HCT116 (cell line): ENCODE measurements at regions not wholly inside any gene's neighbourhood (a gene's known extent, or its start where the extent isn't known, plus 50 kb on each side); places are given as distances from the start of the nearest gene placed in this dataset.

Experiments used
- CBX3 ChIP-seq: IDR thresholded peaks from 2 replicates; pipeline ENCODE4 v1.6.1; 2012; ENCODE audit warnings: low read depth
- CEBPB ChIP-seq: IDR thresholded peaks from 2 replicates; pipeline ENCODE4 v1.6.1; 2012; ENCODE audit warnings: low read depth
- ELF1 ChIP-seq: IDR thresholded peaks from 2 replicates; pipeline ENCODE4 v1.6.1; 2012; ENCODE audit warnings: low read depth, borderline replicate concordance
- EZH2 ChIP-seq: fragments of 200-600 bp; sonication (generic); IDR thresholded peaks from 2 replicates; pipeline ENCODE4 v1.6.1; 2017; ENCODE audit warnings: antibody characterized with exemption, mixed run types
- POLR2A ChIP-seq: IDR thresholded peaks from 2 replicates; pipeline ENCODE4 v1.7.0; 2011; ENCODE audit warnings: borderline replicate concordance; ENCODE audit not compliant: insufficient read depth, insufficient read length; ENCODE audit errors: extremely low read depth
- POLR2AphosphoS5 ChIP-seq: IDR thresholded peaks from 2 replicates; pipeline ENCODE4 v1.6.1; 2011; ENCODE audit warnings: mild to moderate bottlenecking, low read depth, low read length, moderate library complexity
- SP1 ChIP-seq: IDR thresholded peaks from 2 replicates; pipeline ENCODE4 v1.6.1; 2012; ENCODE audit warnings: low read depth
- YY1 ChIP-seq: IDR thresholded peaks from 2 replicates; pipeline ENCODE4 v1.6.1; 2011; ENCODE audit warnings: low read length, low read depth, moderate library complexity, mild to moderate bottlenecking; ENCODE audit not compliant: insufficient replicate concordance; ENCODE audit errors: extremely low read depth
- ZNF274 ChIP-seq: fragments of 200-500 bp; sonication (Bioruptor generic); IDR thresholded peaks from 2 replicates; pipeline ENCODE4 v1.6.1; 2014; ENCODE audit warnings: mild to moderate bottlenecking, low read depth, low read length, inconsistent platforms
- TF ChIP-seq, protein P1 (sequence below), 3 experiments: fragments of 200-600 bp in 1 of 3; sonication (generic) in 1 of 3; IDR thresholded peaks in 2 of 3; conservative IDR thresholded peaks in 1 of 3; 2 replicates each; pipeline ENCODE4 v1.5.1; 2012 to 2017; ENCODE audit warnings: low read depth in 2 of 3, low read length in 2 of 3, antibody characterized with exemption in 1 of 3, borderline replicate concordance in 1 of 3, control low read depth in 1 of 3, mild to moderate bottlenecking in 1 of 3, mixed read lengths in 1 of 3, mixed run types in 1 of 3, moderate library complexity in 1 of 3; ENCODE audit not compliant: insufficient read depth in 1 of 3
- TF ChIP-seq, protein P2 (sequence below): IDR thresholded peaks from 2 replicates; pipeline ENCODE4 v1.6.1; 2012

DNA sequence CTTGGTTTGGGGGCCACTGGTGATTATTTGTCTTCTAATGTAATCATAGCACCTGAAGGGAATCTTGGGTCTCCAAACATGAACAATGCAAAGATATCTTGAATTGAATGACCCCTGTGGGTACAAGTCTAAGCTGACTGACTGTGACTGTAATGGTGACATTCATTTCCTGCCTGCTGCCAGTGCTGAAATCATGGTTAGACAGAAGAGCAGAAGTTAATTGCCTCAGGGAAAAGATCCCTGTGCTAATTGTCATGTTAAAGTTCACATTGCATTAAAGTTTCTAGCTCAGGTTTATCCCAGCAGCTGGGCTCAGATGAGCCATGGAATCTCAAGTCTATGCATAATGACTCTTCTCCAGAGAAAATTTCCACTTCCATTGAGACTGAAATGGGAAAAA lies 772.0 kb downstream of the ETS1 start:
- TF ChIP-seq, protein P1, sequence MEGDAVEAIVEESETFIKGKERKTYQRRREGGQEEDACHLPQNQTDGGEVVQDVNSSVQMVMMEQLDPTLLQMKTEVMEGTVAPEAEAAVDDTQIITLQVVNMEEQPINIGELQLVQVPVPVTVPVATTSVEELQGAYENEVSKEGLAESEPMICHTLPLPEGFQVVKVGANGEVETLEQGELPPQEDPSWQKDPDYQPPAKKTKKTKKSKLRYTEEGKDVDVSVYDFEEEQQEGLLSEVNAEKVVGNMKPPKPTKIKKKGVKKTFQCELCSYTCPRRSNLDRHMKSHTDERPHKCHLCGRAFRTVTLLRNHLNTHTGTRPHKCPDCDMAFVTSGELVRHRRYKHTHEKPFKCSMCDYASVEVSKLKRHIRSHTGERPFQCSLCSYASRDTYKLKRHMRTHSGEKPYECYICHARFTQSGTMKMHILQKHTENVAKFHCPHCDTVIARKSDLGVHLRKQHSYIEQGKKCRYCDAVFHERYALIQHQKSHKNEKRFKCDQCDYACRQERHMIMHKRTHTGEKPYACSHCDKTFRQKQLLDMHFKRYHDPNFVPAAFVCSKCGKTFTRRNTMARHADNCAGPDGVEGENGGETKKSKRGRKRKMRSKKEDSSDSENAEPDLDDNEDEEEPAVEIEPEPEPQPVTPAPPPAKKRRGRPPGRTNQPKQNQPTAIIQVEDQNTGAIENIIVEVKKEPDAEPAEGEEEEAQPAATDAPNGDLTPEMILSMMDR (IDR thresholded peaks at IDR 0.05 in 2 of 3, conservative IDR thresholded peaks at IDR 0.05 in 1 of 3; ENCODE audit: borderline replicate concordance in 1 of 3, insufficient read depth in 1 of 3, low read depth in 2 of 3, low read length in 2 of 3), result no peak
- no peak for TF ChIP-seq EZH2
- TF ChIP-seq, protein P2, sequence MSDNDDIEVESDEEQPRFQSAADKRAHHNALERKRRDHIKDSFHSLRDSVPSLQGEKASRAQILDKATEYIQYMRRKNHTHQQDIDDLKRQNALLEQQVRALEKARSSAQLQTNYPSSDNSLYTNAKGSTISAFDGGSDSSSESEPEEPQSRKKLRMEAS, result no peak
- no peak for TF ChIP-seq POLR2A
- TF ChIP-seq YY1, result no peak
- no peak for TF ChIP-seq CBX3
- no peak for TF ChIP-seq ELF1
- TF ChIP-seq ZNF274, result no peak
- TF ChIP-seq POLR2AphosphoS5, result no peak
- TF ChIP-seq SP1, result no peak
- no peak for TF ChIP-seq CEBPB
